Loucy (cell line): ENCODE measurements at regions not wholly inside any gene's neighbourhood (a gene's known extent, or its start where the extent isn't known, plus 50 kb on each side); places are given as distances from the start of the nearest gene placed in this dataset.

Experiments
- CTCF ChIP-seq: fragments of 200-600 bp; sonication (generic); conservative IDR thresholded peaks from 2 replicates; pipeline ENCODE4 v1.5.1; 2014; ENCODE audit warnings: mild to moderate bottlenecking, antibody characterized with exemption, low read length
- EZH2phosphoT487 ChIP-seq: fragments of 200-600 bp; IDR thresholded peaks from 2 replicates; pipeline ENCODE4 v1.6.1; 2018; ENCODE audit warnings: antibody characterized with exemption, mild to moderate bottlenecking, moderate library complexity, borderline replicate concordance

- no peak for TF ChIP-seq CTCF
- no peak for TF ChIP-seq EZH2phosphoT487
Observed at GRCh38 chr19:29422486-29423085, 103.2 kb upstream of the VSTM2B start.
